Natural killer cell treated with Interleukin-12 subunit alpha and Interleukin-12 subunit beta and Interleukin-15 and Interleukin-18, amount 100 ng/mL, for 72 hours (primary cell): ENCODE measurements at regions not wholly inside any gene's neighbourhood (a gene's known extent, or its start where the extent isn't known, plus 50 kb on each side); places are given as distances from the start of the nearest gene placed in this dataset.

Experiments
- ATAC-seq, 2 donors: fragments of 150-1000 bp; cut with Tn5 transposase in 1 of 2; sonication (Bioruptor Pico), chemical (Tn5 transposase) in 1 of 2; 2 replicates each; pipeline ENCODE4 v1.10.0; 2021
- DNase-seq: peaks from one replicate; pipeline ENCODE4 v3.0.0; 2022; ENCODE audit warnings: low spot score
- H3K27ac Mint-ChIP-seq, 2 donors: 1 replicate in 1 of 2; 2 replicates in 1 of 2; pipeline ENCODE4 v1.8.0; 2022; ENCODE audit warnings: mixed read lengths in 2 of 2, mild to moderate bottlenecking in 1 of 2, moderate library complexity in 1 of 2
- H3K27me3 Mint-ChIP-seq, 2 donors: 1 replicate in 1 of 2; 2 replicates in 1 of 2; pipeline ENCODE4 v1.8.0; 2022; ENCODE audit warnings: mixed read lengths in 2 of 2
- H3K36me3 Mint-ChIP-seq: one replicate; pipeline ENCODE4 v1.8.0; 2022; ENCODE audit warnings: mixed read lengths
- H3K4me1 Mint-ChIP-seq, 2 donors: 1 replicate in 1 of 2; 2 replicates in 1 of 2; pipeline ENCODE4 v1.8.0; 2022; ENCODE audit warnings: low read depth in 2 of 2, mixed read lengths in 2 of 2, mild to moderate bottlenecking in 1 of 2
- H3K4me3 Mint-ChIP-seq: one replicate; pipeline ENCODE4 v1.8.0; 2022; ENCODE audit warnings: mixed read lengths
- H3K9me3 Mint-ChIP-seq: 2 replicates; pipeline ENCODE4 v1.8.0; 2022; ENCODE audit warnings: mixed read lengths

DNA sequence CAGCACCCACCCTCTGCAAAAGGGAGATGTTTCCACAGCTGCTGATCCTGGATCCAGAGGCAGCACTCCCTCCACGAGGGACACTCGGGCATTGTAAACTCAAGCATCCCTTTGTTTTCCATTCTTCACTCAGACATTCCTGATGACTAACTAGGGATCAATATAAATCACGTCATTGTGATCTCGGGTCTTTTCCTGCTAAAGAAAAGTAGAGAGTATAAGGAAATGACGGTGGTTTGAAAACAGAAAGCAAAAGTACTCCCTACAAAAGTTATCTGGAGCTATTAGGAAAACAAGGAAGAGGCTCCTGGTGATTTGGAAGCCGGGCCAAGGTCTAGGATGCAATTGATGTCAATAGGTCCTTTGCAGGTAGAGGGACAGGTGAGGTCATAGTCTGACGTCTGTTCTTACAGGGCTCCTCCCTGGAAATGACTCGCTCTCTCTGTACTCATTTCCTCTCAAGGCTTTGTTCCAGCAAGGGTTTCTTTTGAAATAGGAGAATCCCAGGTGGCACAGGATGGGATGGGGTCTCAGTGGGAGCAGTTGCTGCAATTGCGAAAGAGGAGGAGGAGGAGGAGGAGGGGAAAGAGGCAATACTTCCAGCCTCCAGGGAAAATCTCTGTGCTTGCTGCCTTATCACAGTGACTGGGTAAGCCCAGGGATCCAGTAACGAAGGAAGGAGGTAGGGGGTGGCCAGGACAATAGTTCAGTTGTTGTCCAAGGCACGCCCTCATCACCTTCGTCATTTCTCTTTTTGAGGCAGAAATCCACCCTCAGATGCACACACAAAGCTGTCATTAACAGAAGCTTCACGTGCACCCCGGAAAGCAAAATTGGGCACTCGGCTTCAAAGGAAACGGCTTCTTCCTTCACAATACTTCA lies 222.8 kb downstream of the LY86 start:
- no peaks in the 10 kb centered on the region for H3K36me3 Mint-ChIP-seq
- peak overlapping the region; percentile 84 for H3K4me3 Mint-ChIP-seq
- no peak for DNase-seq
- H3K9me3 Mint-ChIP-seq, result no peaks in the 10 kb centered on the region
- peaks cover 16 to 17% of the 10 kb centered on the region in 2 donors for H3K4me1 Mint-ChIP-seq
- peak in 1 of 2 donors; percentile 17 for ATAC-seq
- H3K27me3 Mint-ChIP-seq, result peaks cover 7 to 13% of the 10 kb centered on the region in 2 donors
- H3K27ac Mint-ChIP-seq, result peak overlapping the region in 1 of 2 donors; percentile 85

- H3K27me3 Mint-ChIP-seq, result peaks cover 7 to 13% of the 10 kb centered on the region in 2 donors
- ATAC-seq (no peak), DNase-seq (no peak)
- H3K36me3 Mint-ChIP-seq, result no peaks in the 10 kb centered on the region
- H3K9me3 Mint-ChIP-seq, result no peaks in the 10 kb centered on the region
- no peak overlapping the region for H3K27ac Mint-ChIP-seq
- H3K4me1 Mint-ChIP-seq, result peaks cover 16 to 17% of the 10 kb centered on the region in 2 donors
- H3K4me3 Mint-ChIP-seq, result no peak overlapping the region
Measured at GRCh38 chr6:6812427-6812826, 223.9 kb downstream of the LY86 start.

- Mint-ChIP-seq H3K4me1 (peaks cover 13 to 14% of the 10 kb centered on the region in 2 donors), H3K36me3 (no peaks in the 10 kb centered on the region), H3K4me3 (no peak overlapping the region), H3K27me3 (peaks cover 4 to 7% of the 10 kb centered on the region in 2 donors), H3K27ac (no peak overlapping the region), H3K9me3 (no peaks in the 10 kb centered on the region)
- DNase-seq, result no peak
- ATAC-seq, result no peak
Measured at GRCh38 chr6:6815732-6816131, 227.2 kb downstream of the LY86 start.

- no peak for DNase-seq
- no peak for ATAC-seq
Measured at GRCh38 chr6:6816716-6817115, 228.2 kb downstream of the LY86 start.

GRCh38 chr6:6818078-6818639 lies 229.6 kb downstream of the LY86 start:
- no peak for DNase-seq

More at GRCh38 chr6:6816716-6817115, 228.2 kb downstream of the LY86 start:
- Mint-ChIP-seq H3K27ac (no peak overlapping the region), H3K27me3 (peaks cover 4 to 9% of the 10 kb centered on the region in 2 donors), H3K36me3 (no peaks in the 10 kb centered on the region), H3K4me3 (no peak overlapping the region), H3K4me1 (peaks cover 3 to 4% of the 10 kb centered on the region in 2 donors), H3K9me3 (no peaks in the 10 kb centered on the region)

DNA sequence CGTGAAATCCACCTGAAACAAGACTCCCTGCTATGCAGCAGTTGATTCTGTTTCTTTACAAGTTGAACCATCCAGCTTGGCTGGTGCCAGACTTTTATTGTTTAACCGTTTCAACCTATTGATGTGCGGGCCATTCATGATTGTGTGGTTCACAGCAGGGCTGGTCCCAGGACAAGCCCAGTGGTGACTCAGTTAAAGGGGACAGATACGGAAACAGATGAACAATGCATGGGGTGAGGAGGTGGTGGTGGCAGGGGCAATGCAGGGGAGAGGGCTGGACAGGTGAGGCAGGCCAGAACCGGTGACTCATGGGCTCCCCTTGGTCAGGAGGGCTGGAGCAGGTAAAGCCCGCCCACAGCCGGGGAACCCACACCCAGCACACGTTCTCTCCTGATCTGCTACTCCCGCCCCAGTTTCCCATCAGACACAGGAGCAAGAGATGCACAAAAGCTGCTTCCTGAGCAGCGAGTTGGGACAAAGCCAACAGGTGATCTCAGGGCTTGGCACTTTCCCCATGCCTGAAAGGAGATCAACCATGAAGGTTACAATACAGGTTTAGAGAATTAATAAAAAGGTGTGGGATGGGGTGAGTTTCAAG lies 232.2 kb downstream of the LY86 start:
- ATAC-seq, result no peak
- DNase-seq, result no peak
- H3K4me3 Mint-ChIP-seq, result no peak overlapping the region
- no peaks in the 10 kb centered on the region for H3K9me3 Mint-ChIP-seq
- no peaks in the 10 kb centered on the region for H3K36me3 Mint-ChIP-seq
- no peak overlapping the region for H3K27ac Mint-ChIP-seq
- no peaks in the 10 kb centered on the region for H3K4me1 Mint-ChIP-seq
- peaks cover 5 to 18% of the 10 kb centered on the region in 2 donors for H3K27me3 Mint-ChIP-seq

More at GRCh38 chr6:6818078-6818639, 229.6 kb downstream of the LY86 start:
- Mint-ChIP-seq H3K4me3 (no peak overlapping the region), H3K4me1 (no peaks in the 10 kb centered on the region), H3K27ac (no peak overlapping the region), H3K36me3 (no peaks in the 10 kb centered on the region), H3K9me3 (no peaks in the 10 kb centered on the region), H3K27me3 (peaks cover 4 to 9% of the 10 kb centered on the region in 2 donors)
- no peak for ATAC-seq

- DNase-seq (no peak), ATAC-seq (no peak)
- Mint-ChIP-seq H3K36me3 (no peaks in the 10 kb centered on the region), H3K27me3 (peaks cover 5 to 18% of the 10 kb centered on the region in 2 donors), H3K9me3 (no peaks in the 10 kb centered on the region), H3K4me1 (peaks cover 4 to 6% of the 10 kb centered on the region in 2 donors), H3K27ac (no peak overlapping the region), H3K4me3 (no peak overlapping the region)
Measured at GRCh38 chr6:6821639-6822261, 233.2 kb downstream of the LY86 start.

- Mint-ChIP-seq H3K27ac (no peak overlapping the region), H3K4me1 (peaks cover 9 to 11% of the 10 kb centered on the region in 2 donors), H3K4me3 (no peak overlapping the region), H3K27me3 (peaks cover 5 to 21% of the 10 kb centered on the region in 2 donors), H3K36me3 (no peaks in the 10 kb centered on the region), H3K9me3 (no peaks in the 10 kb centered on the region)
- DNase-seq, result no peak
- ATAC-seq, result no peak
Measured at GRCh38 chr6:6823030-6823429, 234.5 kb downstream of the LY86 start.

DNA sequence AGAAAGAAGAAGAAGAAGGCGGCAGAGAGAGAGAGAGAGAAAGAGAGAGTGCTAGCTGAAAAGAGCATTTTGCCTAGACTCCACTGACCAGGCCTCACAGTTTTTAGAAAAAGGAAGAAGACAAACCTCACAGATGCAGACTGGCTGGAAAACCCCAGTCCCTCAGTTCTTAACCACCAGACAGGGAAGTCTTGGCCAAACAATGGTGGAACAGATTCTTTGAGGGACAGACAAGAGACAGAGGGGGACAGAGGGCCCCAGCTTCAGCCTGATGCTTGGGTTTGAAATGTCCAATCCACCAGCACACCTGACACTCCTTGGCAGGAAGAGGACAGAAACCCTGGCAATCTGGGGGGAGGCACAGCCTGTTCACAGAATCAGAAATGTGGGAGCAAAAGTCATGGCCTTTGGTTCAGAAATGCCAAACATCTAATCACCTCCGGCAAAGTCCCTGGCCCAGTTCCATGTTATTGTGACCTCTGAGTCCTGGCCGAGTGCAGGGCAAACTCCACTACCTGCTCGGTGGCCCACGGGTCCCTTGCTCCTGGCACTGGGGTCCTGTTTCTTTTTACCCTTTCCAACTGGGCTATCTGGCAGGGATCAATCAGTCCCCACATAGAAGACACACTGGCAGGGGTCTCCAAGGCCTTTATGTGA lies 235.2 kb downstream of the LY86 start:
- no peak overlapping the region for H3K4me3 Mint-ChIP-seq
- ATAC-seq (no peak), DNase-seq (no peak)
- H3K4me1 Mint-ChIP-seq, result peaks cover 9 to 11% of the 10 kb centered on the region in 2 donors
- H3K27ac Mint-ChIP-seq, result no peak overlapping the region
- no peaks in the 10 kb centered on the region for H3K36me3 Mint-ChIP-seq
- no peaks in the 10 kb centered on the region for H3K9me3 Mint-ChIP-seq
- H3K27me3 Mint-ChIP-seq, result peaks cover 7 to 26% of the 10 kb centered on the region in 2 donors

DNA sequence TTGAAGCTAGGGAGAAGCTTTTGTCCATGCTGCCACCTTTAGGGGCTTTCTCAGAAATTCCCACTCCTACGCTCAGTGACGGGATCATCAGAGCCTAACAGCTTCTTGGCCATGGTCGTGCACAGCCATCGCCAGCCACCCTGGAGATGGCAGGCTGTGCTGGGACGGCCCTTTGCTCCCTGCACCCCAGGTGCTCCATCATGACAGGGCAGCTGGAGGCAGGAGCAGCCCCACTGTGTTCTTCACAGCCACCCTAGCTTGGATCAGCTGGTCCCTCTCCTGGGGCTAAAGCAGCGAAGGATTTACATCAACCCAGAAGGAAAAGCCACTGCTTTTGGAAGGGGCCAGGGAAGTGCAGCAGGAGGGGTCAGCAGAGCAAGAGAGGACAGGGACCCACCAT lies 235.9 kb downstream of the LY86 start:
- Mint-ChIP-seq H3K9me3 (no peaks in the 10 kb centered on the region), H3K4me1 (peaks cover 9 to 11% of the 10 kb centered on the region in 2 donors), H3K4me3 (no peak overlapping the region), H3K36me3 (no peaks in the 10 kb centered on the region), H3K27me3 (peaks cover 7 to 26% of the 10 kb centered on the region in 2 donors), H3K27ac (no peak overlapping the region)
- DNase-seq, result no peak
- no peak for ATAC-seq

- Mint-ChIP-seq H3K4me1 (peaks cover 9 to 11% of the 10 kb centered on the region in 2 donors), H3K9me3 (no peaks in the 10 kb centered on the region), H3K4me3 (no peak overlapping the region), H3K27ac (no peak overlapping the region), H3K36me3 (no peaks in the 10 kb centered on the region), H3K27me3 (peaks cover 7 to 23% of the 10 kb centered on the region in 2 donors)
- DNase-seq, result no peak
- ATAC-seq, result peak in 1 of 2 donors; percentile 28
Measured at GRCh38 chr6:6825193-6825784, 236.8 kb downstream of the LY86 start.

DNA sequence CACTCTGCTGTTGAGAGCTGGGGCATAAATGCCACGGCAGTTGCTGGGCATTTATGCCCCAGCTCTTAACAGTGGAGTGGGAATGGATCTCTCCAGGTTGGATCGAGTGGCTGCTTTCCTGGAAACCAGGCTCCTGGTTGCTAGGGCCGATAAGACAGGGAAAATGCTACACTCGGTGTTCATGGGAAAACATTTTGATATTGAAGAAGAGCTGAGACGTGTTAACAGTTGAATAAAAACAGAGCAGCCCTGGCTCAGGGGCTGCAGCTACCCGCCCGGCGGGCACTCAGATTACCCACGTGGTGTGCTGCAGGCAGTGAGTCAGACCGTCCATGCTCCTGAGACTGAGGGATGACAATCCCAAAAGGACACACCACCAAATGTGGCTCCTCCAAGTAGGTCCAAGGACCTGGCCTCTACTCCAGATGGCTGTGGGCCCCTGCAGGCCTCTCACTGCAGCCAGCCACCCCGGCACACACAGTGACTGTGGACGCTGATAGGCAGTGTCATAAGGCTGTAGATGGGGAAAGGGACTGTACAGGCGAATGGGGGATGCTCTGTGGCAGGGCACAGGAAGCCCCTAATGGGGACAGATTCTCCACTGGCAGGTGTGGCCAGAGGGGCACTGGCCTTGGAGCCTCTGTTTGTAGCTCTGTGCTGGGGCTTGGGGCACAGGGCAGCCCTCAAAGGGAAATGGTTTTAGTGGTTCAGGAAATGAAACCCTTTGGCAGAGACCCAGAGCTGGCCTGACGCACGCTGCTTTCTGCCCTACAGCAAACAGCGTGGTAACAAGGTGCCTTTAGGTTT lies 237.8 kb downstream of the LY86 start:
- Mint-ChIP-seq H3K27me3 (peaks cover 7 to 17% of the 10 kb centered on the region in 2 donors), H3K4me3 (no peak overlapping the region), H3K4me1 (peaks cover 9 to 11% of the 10 kb centered on the region in 2 donors), H3K36me3 (no peaks in the 10 kb centered on the region), H3K9me3 (no peaks in the 10 kb centered on the region), H3K27ac (no peak overlapping the region)
- DNase-seq (no peak), ATAC-seq (peak; percentile 72 to 77)
